GM21825 (cell line): ENCODE measurements at regions not wholly inside any gene's neighbourhood (a gene's known extent, or its start where the extent isn't known, plus 50 kb on each side); places are given as distances from the start of the nearest gene placed in this dataset.
"Not testable (repeated sequence)": the region's sequence is repeated elsewhere in the genome, so short reads cannot be mapped to it uniquely, and the experiment has no call there.

Source experiments
- ATAC-seq: cut with Tn5 transposase; IDR thresholded peaks from one replicate; pipeline ENCODE4 v1.9.1; 2021; ENCODE audit warnings: mild to moderate bottlenecking, moderate library complexity; ENCODE audit not compliant: unreplicated experiment

DNA sequence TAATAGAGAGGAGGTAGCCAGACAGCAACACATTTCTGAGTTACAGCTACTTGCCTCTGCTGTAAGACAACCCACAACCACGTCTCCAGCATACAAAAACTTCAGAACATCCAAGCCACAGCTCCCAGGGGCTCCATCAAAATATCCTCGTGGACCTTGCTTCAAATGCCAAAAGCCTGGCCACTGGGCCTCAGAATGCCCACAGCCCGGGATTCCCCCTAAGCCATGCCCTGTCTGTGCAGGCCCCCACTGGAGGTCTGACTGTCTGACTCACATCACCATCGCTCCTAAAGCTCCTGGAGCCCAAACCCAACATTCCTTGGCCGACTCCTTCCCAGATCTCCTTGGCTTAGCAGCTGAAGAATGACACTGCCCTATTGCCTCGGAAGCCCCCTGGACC lies 186.6 kb upstream of the MAGEB16 start:
- ATAC-seq: not testable (repeated sequence)

GRCh38 chrX:35617836-35618235 lies 180.3 kb upstream of the MAGEB16 start:
- no peak for ATAC-seq

DNA sequence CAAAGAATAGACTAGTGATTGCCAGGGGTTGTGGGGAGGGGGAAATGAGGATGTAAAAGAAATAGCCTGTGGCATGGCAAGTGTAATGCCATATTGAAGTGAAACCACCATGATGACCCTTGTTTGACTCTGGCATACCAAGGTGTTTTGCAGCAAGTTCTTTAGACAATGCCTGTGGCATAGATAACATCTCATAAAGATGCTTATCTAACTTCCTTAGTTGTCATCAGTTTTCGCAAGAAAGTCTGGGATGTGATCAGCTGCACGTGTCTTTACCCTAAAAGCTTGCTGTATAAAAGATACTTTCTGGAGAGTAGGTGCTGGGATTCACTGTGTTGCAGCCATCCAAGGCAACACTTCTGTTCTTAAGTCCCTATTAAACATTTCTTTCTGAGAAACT lies 176.1 kb upstream of the MAGEB16 start:
- ATAC-seq: no peak

GRCh38 chrX:35622601-35623000 lies 175.5 kb upstream of the MAGEB16 start:
- ATAC-seq: no peak

- ATAC-seq: no peak
These were observed 172.4 kb upstream of the MAGEB16 start for GRCh38 chrX:35625714-35626113.

DNA sequence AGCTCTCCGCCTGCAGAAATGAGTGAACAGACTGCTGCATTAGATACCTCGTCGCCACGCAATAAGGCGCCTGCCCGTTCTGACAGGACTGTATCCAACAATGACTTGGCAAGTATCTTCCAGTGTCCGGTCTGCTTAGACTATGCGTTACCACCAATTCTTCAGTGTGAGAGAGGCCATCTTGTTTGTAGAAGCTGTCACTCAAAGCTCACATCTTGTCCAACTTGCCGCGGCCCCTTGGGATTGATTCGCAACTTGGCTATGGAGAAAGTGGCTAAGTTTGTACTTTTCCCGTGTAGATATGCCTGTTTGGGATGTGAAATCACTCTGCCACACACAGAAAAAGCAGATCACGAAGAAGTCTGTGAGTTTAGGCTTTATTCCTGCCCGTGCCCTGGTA lies 172.0 kb upstream of the MAGEB16 start:
- no peak for ATAC-seq

GRCh38 chrX:35635971-35636370 lies 162.2 kb upstream of the MAGEB16 start:
- not testable (repeated sequence) for ATAC-seq

GRCh38 chrX:35664833-35665232 lies 133.3 kb upstream of the MAGEB16 start:
- ATAC-seq: no peak

- ATAC-seq: no peak
These were observed 132.8 kb upstream of the MAGEB16 start for GRCh38 chrX:35665311-35665710.

GRCh38 chrX:35670889-35671288 lies 127.3 kb upstream of the MAGEB16 start:
- ATAC-seq: no peak

GRCh38 chrX:35675151-35675550 lies 123.0 kb upstream of the MAGEB16 start:
- ATAC-seq: no peak

- ATAC-seq: no peak
These were observed 117.2 kb upstream of the MAGEB16 start for GRCh38 chrX:35680940-35681346.

DNA sequence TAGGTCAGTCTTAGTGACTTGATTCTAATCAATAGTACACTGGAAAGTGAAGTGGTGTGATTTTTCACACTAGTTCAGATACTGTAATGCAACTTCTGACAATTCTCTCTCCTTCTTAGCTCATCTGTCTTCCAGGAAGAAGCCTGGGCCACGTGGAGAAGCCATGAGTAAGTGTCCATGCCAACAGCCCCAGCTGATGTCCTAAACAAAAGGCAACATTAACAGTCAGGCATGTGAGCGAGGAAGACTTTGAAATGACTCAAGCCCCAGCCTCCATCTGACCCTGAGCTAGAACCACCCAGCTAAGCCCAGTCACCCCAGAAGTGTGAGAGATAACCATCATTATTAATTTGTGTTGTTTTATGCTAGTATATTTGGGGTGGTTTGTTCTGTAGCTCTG lies 115.7 kb upstream of the MAGEB16 start:
- no peak for ATAC-seq

GRCh38 chrX:35696760-35697234 lies 101.3 kb upstream of the MAGEB16 start:
- ATAC-seq: no peak

GRCh38 chrX:35699642-35700041 lies 98.5 kb upstream of the MAGEB16 start:
- no peak for ATAC-seq

- ATAC-seq: no peak
These were observed 98.0 kb upstream of the MAGEB16 start for GRCh38 chrX:35700121-35700520.

DNA sequence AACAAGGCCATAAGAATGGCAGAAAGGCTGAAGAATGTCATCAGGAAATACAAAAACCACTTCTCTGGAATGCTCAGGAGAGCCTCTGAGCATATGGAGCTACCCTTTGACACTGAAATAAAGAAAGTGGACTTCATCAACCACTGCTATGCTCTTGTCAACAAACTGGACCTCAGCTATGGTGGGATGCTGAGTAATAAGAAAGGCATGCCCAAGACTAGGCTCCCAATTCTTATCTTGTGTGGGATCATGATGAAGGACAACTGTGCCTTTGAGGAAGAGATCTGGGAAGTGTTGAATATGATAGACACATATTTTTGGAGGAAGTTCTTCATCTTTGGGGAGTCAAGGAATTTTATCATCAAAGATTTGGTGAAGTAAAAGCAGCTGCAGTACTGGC lies 86.9 kb upstream of the MAGEB16 start:
- ATAC-seq: no peak

- ATAC-seq: no peak
These were observed 76.0 kb upstream of the MAGEB16 start for GRCh38 chrX:35722128-35722527.

GRCh38 chrX:35726176-35726575 lies 72.0 kb upstream of the MAGEB16 start:
- no peak for ATAC-seq

DNA sequence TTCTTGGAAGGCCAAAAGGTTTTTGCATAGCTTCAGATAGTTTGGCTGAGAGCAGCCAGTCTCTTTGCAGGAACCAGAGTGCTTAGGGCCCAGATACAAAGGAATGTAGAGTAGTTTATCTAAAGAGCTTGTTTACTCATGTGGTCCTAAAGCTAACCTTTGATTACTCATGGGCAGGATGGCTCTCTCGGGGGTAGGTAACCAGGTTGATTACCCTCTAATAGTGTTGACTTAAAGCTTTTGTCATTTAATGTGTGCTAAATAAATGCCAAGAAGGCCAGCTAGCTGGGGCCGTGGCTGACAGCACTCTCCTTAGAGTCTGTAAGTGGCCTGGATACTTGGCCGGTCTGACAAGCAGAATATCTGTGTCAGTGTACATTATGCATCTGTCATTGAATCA lies 69.7 kb upstream of the MAGEB16 start:
- no peak for ATAC-seq

DNA sequence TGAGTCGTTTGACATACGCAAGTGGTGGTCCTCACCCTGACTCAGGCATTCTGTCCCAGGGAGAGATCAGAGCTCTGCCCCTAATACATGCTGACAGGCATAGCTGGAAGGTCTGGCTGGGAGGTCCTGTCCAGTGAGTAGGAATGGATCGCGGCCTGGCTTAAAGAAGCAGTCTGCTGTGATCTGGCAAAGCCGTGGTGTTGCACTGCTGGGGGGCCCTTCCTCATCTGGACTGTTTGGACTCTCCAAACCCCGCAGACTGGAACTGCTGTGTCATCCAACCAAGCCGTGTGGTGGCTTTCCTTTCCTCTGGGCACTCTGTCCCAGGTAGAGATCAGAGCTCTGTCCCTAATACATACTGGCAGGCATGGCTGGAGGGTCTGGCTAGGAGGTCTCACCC lies 64.3 kb upstream of the MAGEB16 start:
- ATAC-seq: no peak

DNA sequence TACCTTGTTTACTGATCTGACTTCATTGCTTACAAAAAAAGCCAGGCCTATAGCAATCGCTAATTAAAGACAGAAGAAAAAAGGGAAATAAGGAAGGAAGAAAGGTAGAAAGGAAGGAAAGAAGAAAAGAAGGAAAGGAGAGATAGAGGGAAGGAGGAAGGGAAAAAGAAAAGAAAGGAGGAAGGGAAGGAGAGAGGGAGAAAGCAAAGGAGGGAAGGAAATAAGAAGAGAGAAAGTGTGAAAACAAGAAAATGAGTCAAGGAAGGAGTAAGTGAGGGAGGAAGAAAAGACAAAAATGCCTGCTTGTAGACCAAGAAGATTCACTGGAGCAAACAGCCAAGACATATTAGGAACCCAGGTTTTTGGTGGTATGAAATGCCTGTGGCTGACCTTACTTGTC lies 57.0 kb upstream of the MAGEB16 start:
- no peak for ATAC-seq

GRCh38 chrX:35743331-35743730 lies 54.8 kb upstream of the MAGEB16 start:
- no peak for ATAC-seq
